ENCODE measurements at regions not wholly inside any gene's neighbourhood (a gene's known extent, or its start where the extent isn't known, plus 50 kb on each side); places are given as distances from the start of the nearest gene placed in this dataset.
A peak's percentile ranks its signal among the peaks of the same experiment; 100 is the strongest.
"Not testable (repeated sequence)": the region's sequence is repeated elsewhere in the genome, so short reads cannot be mapped to it uniquely, and the experiment has no call there.

- intact Hi-C loops (cut with DNase I) = no loop called here
- DNase-seq (no peak), ATAC-seq (no peak)
Measured at GRCh38 chr16:61465285-61465684, 571.0 kb downstream of the CDH8 start.

GRCh38 chr16:61460020-61460419, 576.2 kb downstream of the CDH8 start:
- no peak for ATAC-seq
- no peak for DNase-seq
- intact Hi-C loops (cut with DNase I) = no loop called here

GRCh38 chr16:61435346-61435745, 600.9 kb downstream of the CDH8 start:
- intact Hi-C loops (cut with DNase I) = no loop called here
- ATAC-seq (peak in 1 of 2 donors; percentile 68), DNase-seq (no peak)

GRCh38 chr16:61432421-61432820, 603.8 kb downstream of the CDH8 start:
- ATAC-seq = peak in 1 of 2 donors; percentile 36

GRCh38 chr16:61421111-61421510, 615.1 kb downstream of the CDH8 start:
- no peak for ATAC-seq

More at GRCh38 chr16:61432421-61432820, 603.8 kb downstream of the CDH8 start:
- DNase-seq = no peak
- intact Hi-C loops (cut with DNase I) = no loop called here

GRCh38 chr16:61419791-61420190, 616.4 kb downstream of the CDH8 start:
- intact Hi-C loops (cut with DNase I) = no loop called here
- ATAC-seq = no peak

More at GRCh38 chr16:61421111-61421510, 615.1 kb downstream of the CDH8 start:
- intact Hi-C loops (cut with DNase I) = no loop called here
- no peak for DNase-seq

GRCh38 chr16:61418802-61419201, 617.4 kb downstream of the CDH8 start:
- ATAC-seq; DNase-seq; intact Hi-C loops (cut with DNase I): not testable (repeated sequence)

More at GRCh38 chr16:61419791-61420190, 616.4 kb downstream of the CDH8 start:
- no peak for DNase-seq

GRCh38 chr16:61415126-61415525, 621.1 kb downstream of the CDH8 start:
- ATAC-seq (no peak), DNase-seq (no peak)
- intact Hi-C loops (cut with DNase I) = no loop called here

GRCh38 chr16:61413021-61413420, 623.2 kb downstream of the CDH8 start:
- DNase-seq = no peak
- no peak for ATAC-seq
- intact Hi-C loops (cut with DNase I) = no loop called here

GRCh38 chr16:61412562-61412961, 623.7 kb downstream of the CDH8 start:
- ATAC-seq = no peak
- intact Hi-C loops (cut with DNase I) = no loop called here
- DNase-seq = no peak

GRCh38 chr16:61409604-61410003, 626.6 kb downstream of the CDH8 start:
- DNase-seq (no peak), ATAC-seq (no peak)
- intact Hi-C loops (cut with DNase I) = no loop called here

- no peak for DNase-seq
- no peak for ATAC-seq
- intact Hi-C loops (cut with DNase I) = no loop called here
Measured at GRCh38 chr16:61403386-61403785, 632.9 kb downstream of the CDH8 start.

- DNase-seq (no peak), ATAC-seq (no peak)
- intact Hi-C loops (cut with DNase I) = no loop called here
Measured at GRCh38 chr16:61391896-61392295, 644.3 kb downstream of the CDH8 start.

GRCh38 chr16:61390965-61391637, 645.1 kb downstream of the CDH8 start:
- ATAC-seq (no peak), DNase-seq (no peak)
- intact Hi-C loops (cut with DNase I) = no loop called here

GRCh38 chr16:61385392-61386071, 650.7 kb downstream of the CDH8 start:
- intact Hi-C loops (cut with DNase I) = no loop called here
- ATAC-seq = no peak

GRCh38 chr16:61382435-61382834, 653.8 kb downstream of the CDH8 start:
- intact Hi-C loops (cut with DNase I) = no loop called here
- DNase-seq (no peak), ATAC-seq (no peak)

More at GRCh38 chr16:61385392-61386071, 650.7 kb downstream of the CDH8 start:
- no peak for DNase-seq

GRCh38 chr16:61379311-61379710, 656.9 kb downstream of the CDH8 start:
- ATAC-seq (no peak), DNase-seq (no peak)
- intact Hi-C loops (cut with DNase I) = no loop called here

- intact Hi-C loops (cut with DNase I) = no loop called here
- ATAC-seq = no peak
- DNase-seq = no peak
Measured at GRCh38 chr16:61374071-61374470, 662.2 kb downstream of the CDH8 start.

- intact Hi-C loops (cut with DNase I) = no loop called here
- ATAC-seq (no peak), DNase-seq (no peak)
Measured at GRCh38 chr16:61371881-61372280, 664.4 kb downstream of the CDH8 start.

GRCh38 chr16:61371388-61371787, 664.9 kb downstream of the CDH8 start:
- DNase-seq (no peak), ATAC-seq (no peak)
- intact Hi-C loops (cut with DNase I) = no loop called here

GRCh38 chr16:61370564-61370963, 665.7 kb downstream of the CDH8 start:
- intact Hi-C loops (cut with DNase I) = no loop called here
- DNase-seq (no peak), ATAC-seq (no peak)

Data from left cardiac atrium (tissue), 4 donors.